ENCODE measurements at regions not wholly inside any gene's neighbourhood (a gene's known extent, or its start where the extent isn't known, plus 50 kb on each side); places are given as distances from the start of the nearest gene placed in this dataset.

DNA sequence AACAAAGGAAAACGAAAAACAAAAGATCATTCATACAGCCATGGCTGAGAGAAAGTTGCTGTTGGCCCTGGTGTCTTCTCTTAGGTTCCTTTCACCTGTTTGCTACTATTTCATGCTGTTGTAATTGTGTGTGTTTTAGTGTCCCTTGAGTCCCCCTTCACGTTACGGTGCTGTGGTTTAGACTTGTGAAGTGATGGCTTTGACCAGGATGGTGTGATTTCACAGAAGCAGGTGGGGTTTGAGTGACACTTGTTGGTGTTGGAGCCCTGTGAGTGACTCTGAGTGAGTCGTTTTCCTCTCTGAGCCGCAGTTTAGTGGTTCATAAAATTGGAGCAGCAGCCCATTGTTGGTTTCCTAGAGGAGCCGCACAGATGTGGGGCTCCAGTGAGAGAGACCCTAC, 635.4 kb downstream of the VRK1 start:
- Histone ChIP-seq H3K27ac (replicated peaks) (no peak overlapping the region), H3K4me3 (replicated peaks; ENCODE audit: insufficient read depth, low read length) (no peak overlapping the region), H3K27me3 (ENCODE audit: insufficient read depth, poor library complexity, severe bottlenecking) (no peaks in the 10 kb centered on the region)
- DNase-seq (ENCODE audit: low read depth in 1 of 2, low spot score in 1 of 2), result no peak
- TF ChIP-seq, protein P1, sequence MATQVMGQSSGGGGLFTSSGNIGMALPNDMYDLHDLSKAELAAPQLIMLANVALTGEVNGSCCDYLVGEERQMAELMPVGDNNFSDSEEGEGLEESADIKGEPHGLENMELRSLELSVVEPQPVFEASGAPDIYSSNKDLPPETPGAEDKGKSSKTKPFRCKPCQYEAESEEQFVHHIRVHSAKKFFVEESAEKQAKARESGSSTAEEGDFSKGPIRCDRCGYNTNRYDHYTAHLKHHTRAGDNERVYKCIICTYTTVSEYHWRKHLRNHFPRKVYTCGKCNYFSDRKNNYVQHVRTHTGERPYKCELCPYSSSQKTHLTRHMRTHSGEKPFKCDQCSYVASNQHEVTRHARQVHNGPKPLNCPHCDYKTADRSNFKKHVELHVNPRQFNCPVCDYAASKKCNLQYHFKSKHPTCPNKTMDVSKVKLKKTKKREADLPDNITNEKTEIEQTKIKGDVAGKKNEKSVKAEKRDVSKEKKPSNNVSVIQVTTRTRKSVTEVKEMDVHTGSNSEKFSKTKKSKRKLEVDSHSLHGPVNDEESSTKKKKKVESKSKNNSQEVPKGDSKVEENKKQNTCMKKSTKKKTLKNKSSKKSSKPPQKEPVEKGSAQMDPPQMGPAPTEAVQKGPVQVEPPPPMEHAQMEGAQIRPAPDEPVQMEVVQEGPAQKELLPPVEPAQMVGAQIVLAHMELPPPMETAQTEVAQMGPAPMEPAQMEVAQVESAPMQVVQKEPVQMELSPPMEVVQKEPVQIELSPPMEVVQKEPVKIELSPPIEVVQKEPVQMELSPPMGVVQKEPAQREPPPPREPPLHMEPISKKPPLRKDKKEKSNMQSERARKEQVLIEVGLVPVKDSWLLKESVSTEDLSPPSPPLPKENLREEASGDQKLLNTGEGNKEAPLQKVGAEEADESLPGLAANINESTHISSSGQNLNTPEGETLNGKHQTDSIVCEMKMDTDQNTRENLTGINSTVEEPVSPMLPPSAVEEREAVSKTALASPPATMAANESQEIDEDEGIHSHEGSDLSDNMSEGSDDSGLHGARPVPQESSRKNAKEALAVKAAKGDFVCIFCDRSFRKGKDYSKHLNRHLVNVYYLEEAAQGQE (IDR thresholded peaks at IDR 0.05; ENCODE audit: insufficient replicate concordance, low read depth), result no peak
- no peak for TF ChIP-seq GABPA (IDR thresholded peaks at IDR 0.05; ENCODE audit: low read depth)
- no peak for TF ChIP-seq POLR2AphosphoS5 (IDR thresholded peaks at IDR 0.05; ENCODE audit: low read depth)
- TF ChIP-seq, protein P2, sequence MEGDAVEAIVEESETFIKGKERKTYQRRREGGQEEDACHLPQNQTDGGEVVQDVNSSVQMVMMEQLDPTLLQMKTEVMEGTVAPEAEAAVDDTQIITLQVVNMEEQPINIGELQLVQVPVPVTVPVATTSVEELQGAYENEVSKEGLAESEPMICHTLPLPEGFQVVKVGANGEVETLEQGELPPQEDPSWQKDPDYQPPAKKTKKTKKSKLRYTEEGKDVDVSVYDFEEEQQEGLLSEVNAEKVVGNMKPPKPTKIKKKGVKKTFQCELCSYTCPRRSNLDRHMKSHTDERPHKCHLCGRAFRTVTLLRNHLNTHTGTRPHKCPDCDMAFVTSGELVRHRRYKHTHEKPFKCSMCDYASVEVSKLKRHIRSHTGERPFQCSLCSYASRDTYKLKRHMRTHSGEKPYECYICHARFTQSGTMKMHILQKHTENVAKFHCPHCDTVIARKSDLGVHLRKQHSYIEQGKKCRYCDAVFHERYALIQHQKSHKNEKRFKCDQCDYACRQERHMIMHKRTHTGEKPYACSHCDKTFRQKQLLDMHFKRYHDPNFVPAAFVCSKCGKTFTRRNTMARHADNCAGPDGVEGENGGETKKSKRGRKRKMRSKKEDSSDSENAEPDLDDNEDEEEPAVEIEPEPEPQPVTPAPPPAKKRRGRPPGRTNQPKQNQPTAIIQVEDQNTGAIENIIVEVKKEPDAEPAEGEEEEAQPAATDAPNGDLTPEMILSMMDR (IDR thresholded peaks at IDR 0.05; ENCODE audit: insufficient read depth, low read length), result no peak
- TF ChIP-seq SPI1 (IDR thresholded peaks at IDR 0.05; ENCODE audit: borderline replicate concordance, low read depth), result no peak

DNA sequence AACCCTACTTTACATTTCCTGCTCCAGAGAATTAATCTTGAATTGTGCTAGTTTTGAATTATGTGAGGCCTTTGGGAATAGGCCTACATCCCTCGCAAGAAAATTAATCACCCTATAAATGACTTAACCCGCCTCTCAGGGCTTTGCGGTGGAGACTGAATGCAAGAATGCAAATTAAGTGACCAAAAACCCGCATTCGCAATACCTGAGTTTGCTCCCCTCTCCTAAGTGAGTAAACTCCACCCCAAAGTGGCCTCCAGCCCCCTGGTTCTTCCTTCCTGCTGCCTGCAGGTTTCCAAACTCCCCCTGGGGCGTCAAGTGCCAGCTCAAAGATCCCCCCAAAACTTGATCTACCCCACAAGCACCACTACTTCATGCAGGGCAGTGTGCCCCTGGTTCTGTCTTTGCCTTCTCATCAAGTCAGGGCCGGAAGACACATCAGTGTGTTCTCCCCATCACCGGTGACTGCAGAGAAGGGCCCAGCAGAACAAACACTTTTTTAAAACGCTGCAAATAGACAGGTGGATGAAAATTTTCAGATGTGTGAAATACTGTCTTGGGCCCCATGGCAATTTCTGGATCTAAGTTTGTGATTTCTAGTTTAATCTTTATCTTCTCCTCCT, 644.7 kb downstream of the VRK1 start:
- no peak for DNase-seq (ENCODE audit: low read depth in 1 of 2, low spot score in 1 of 2)
- no peak overlapping the region for H3K4me3 ChIP-seq (replicated peaks; ENCODE audit: insufficient read depth, low read length)
- no peak overlapping the region for H3K27ac ChIP-seq (replicated peaks)
- TF ChIP-seq SPI1 (IDR thresholded peaks at IDR 0.05; ENCODE audit: borderline replicate concordance, low read depth) (no peak), GABPA (IDR thresholded peaks at IDR 0.05; ENCODE audit: low read depth) (no peak), POLR2AphosphoS5 (IDR thresholded peaks at IDR 0.05; ENCODE audit: low read depth) (no peak)
- TF ChIP-seq, protein P1 (IDR thresholded peaks at IDR 0.05; ENCODE audit: insufficient replicate concordance, low read depth), result no peak
- TF ChIP-seq, protein P2 (IDR thresholded peaks at IDR 0.05; ENCODE audit: insufficient read depth, low read length), result no peak
- peaks cover 2% of the 10 kb centered on the region for H3K27me3 ChIP-seq (ENCODE audit: insufficient read depth, poor library complexity, severe bottlenecking)

DNA sequence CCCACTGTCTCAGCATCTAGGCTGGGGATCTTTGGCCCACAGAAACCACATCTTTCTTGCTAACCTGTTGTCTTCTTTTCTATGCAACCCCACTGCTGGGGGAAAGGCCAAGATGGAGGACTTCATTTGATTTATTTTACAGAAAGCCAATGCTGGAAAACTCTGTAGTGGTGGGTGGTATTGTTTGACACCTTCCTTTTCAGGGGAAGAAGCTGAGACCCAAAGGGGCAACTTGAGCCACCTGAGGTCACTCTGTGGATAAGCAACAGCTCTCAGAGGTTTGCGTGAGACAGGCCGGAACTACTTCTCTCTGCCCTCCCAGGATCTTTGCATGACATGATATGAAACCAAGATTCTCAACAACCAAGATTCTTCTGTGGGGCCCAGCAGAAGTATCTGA, 645.2 kb downstream of the VRK1 start:
- H3K27ac ChIP-seq (replicated peaks), result no peak overlapping the region
- no peak for DNase-seq (ENCODE audit: low read depth in 1 of 2, low spot score in 1 of 2)

More for the DNA sequence above, 645.2 kb downstream of the VRK1 start:
- TF ChIP-seq, protein P2 (IDR thresholded peaks at IDR 0.05; ENCODE audit: insufficient read depth, low read length), result no peak
- no peak for TF ChIP-seq SPI1 (IDR thresholded peaks at IDR 0.05; ENCODE audit: borderline replicate concordance, low read depth)
- no peak for TF ChIP-seq GABPA (IDR thresholded peaks at IDR 0.05; ENCODE audit: low read depth)
- TF ChIP-seq, protein P1 (IDR thresholded peaks at IDR 0.05; ENCODE audit: insufficient replicate concordance, low read depth), result no peak
- no peak for TF ChIP-seq POLR2AphosphoS5 (IDR thresholded peaks at IDR 0.05; ENCODE audit: low read depth)
- Histone ChIP-seq H3K4me3 (replicated peaks; ENCODE audit: insufficient read depth, low read length) (no peak overlapping the region), H3K27me3 (ENCODE audit: insufficient read depth, poor library complexity, severe bottlenecking) (peaks cover 2% of the 10 kb centered on the region)
